Loucy (cell line): ENCODE measurements at regions not wholly inside any gene's neighbourhood (a gene's known extent, or its start where the extent isn't known, plus 50 kb on each side); places are given as distances from the start of the nearest gene placed in this dataset.

Experiments
- H2AFZ ChIP-seq: fragments of 200-600 bp; sonication (generic); 2 replicates; pipeline ENCODE4 v1.6.0; 2016; ENCODE audit warnings: antibody characterized with exemption, mild to moderate bottlenecking, low read length, moderate library complexity
- H3F3A ChIP-seq: fragments of 200-600 bp; 2 replicates; pipeline ENCODE4 v1.6.0; 2016; ENCODE audit warnings: antibody characterized with exemption, low read depth, mild to moderate bottlenecking
- H3K27me3 ChIP-seq: fragments of 200-600 bp; sonication (generic); 2 replicates; pipeline ENCODE4 v1.6.1; 2014; ENCODE audit warnings: low read length, mild to moderate bottlenecking; ENCODE audit not compliant: insufficient read depth, poor library complexity, severe bottlenecking
- H3K36me3 ChIP-seq: fragments of 200-600 bp; sonication (generic); 2 replicates; pipeline ENCODE4 v1.6.1; 2016; ENCODE audit warnings: low read length; ENCODE audit not compliant: insufficient read depth
- H3K4me1 ChIP-seq: fragments of 200-600 bp; sonication (generic); 2 replicates; pipeline ENCODE4 v1.5.1; 2014; ENCODE audit warnings: low read length, mild to moderate bottlenecking; ENCODE audit not compliant: insufficient read depth, poor library complexity, severe bottlenecking
- H3K4me2 ChIP-seq: fragments of 200-600 bp; sonication (generic); 2 replicates; pipeline ENCODE4 v1.6.0; 2014; ENCODE audit warnings: antibody characterized with exemption, low read length, low read depth, mild to moderate bottlenecking; ENCODE audit not compliant: poor library complexity, severe bottlenecking
- H3K4me3 ChIP-seq: fragments of 200-600 bp; sonication (generic); 2 replicates; pipeline ENCODE4 v1.5.1; 2014; ENCODE audit warnings: low read length, mild to moderate bottlenecking, mixed read lengths; ENCODE audit not compliant: poor library complexity, severe bottlenecking
- H3K79me2 ChIP-seq: fragments of 200-600 bp; sonication (generic); 2 replicates; pipeline ENCODE4 v1.6.1; 2014; ENCODE audit warnings: low read length; ENCODE audit not compliant: insufficient read depth
- H3K9ac ChIP-seq: fragments of 200-600 bp; sonication (generic); 2 replicates; pipeline ENCODE4 v1.6.0; 2014; ENCODE audit warnings: mild to moderate bottlenecking, low read depth, low read length, moderate library complexity; ENCODE audit not compliant: poor library complexity, severe bottlenecking
- H3K9me2 ChIP-seq: fragments of 200-600 bp; sonication (generic); replicated peaks from 2 replicates; pipeline ENCODE4 v1.6.1; 2016; ENCODE audit warnings: low read depth, low read length, mixed read lengths
- H3K9me3 ChIP-seq: fragments of 200-600 bp; sonication (generic); 2 replicates; pipeline ENCODE4 v1.6.1; 2014; ENCODE audit warnings: mild to moderate bottlenecking, antibody characterized with exemption, low read length, low read depth; ENCODE audit not compliant: insufficient read depth
- H4K20me1 ChIP-seq: fragments of 200-600 bp; sonication (generic); 2 replicates; pipeline ENCODE4 v1.6.0; 2014; ENCODE audit warnings: antibody characterized with exemption, low read length, mild to moderate bottlenecking; ENCODE audit not compliant: insufficient read depth, poor library complexity, severe bottlenecking
- CTCF ChIP-seq: fragments of 200-600 bp; sonication (generic); conservative IDR thresholded peaks from 2 replicates; pipeline ENCODE4 v1.5.1; 2014; ENCODE audit warnings: mild to moderate bottlenecking, antibody characterized with exemption, low read length
- EZH2phosphoT487 ChIP-seq: fragments of 200-600 bp; IDR thresholded peaks from 2 replicates; pipeline ENCODE4 v1.6.1; 2018; ENCODE audit warnings: antibody characterized with exemption, mild to moderate bottlenecking, moderate library complexity, borderline replicate concordance

- TF ChIP-seq CTCF (no peak), EZH2phosphoT487 (no peak)
- H3K9ac ChIP-seq: no peak overlapping the region
- no peaks in the 10 kb centered on the region for H3F3A ChIP-seq
- no peak overlapping the region for H3K4me2 ChIP-seq
- no peaks in the 10 kb centered on the region for H3K9me3 ChIP-seq
- H3K27me3 ChIP-seq: no peaks in the 10 kb centered on the region
- no peaks in the 10 kb centered on the region for H4K20me1 ChIP-seq
- H3K36me3 ChIP-seq: no peaks in the 10 kb centered on the region
- no peak overlapping the region for H2AFZ ChIP-seq
- no peaks in the 10 kb centered on the region for H3K79me2 ChIP-seq
- no peaks in the 10 kb centered on the region for H3K9me2 ChIP-seq
- no peaks in the 10 kb centered on the region for H3K4me1 ChIP-seq
- H3K4me3 ChIP-seq: no peak overlapping the region
Measured at GRCh38 chr7:33757050-33757449, 148.3 kb upstream of the BMPER start.

DNA sequence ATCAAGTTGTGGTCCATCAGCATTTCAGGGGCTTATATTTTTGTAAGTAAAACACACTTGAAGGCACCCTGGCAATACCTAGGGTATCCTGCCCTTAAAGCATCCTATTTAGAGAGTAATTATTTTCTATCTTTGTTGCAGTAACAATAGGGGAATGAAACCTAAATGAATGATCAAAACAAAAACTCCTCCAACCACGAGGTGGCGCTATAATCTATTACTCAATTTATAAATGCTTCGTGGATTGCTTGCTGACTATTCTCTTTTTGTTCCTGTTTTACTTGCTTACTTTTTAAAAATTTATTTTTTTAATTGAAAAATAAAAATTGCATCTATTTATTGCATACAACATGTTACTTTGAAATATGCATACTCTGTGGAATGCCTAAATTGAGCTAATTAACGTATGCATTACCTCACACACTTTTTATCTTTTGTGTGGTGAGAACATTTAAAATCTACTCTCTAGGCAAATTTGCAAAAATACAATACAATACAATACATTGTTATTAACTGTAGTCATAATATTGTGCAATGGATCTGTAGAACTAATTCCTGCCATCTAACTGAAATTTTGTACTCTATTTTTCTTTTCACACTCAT is 147.7 kb upstream of the BMPER start:
- H3K79me2 ChIP-seq: no peaks in the 10 kb centered on the region
- no peaks in the 10 kb centered on the region for H3F3A ChIP-seq
- no peaks in the 10 kb centered on the region for H3K36me3 ChIP-seq
- no peaks in the 10 kb centered on the region for H3K27me3 ChIP-seq
- no peaks in the 10 kb centered on the region for H3K9me3 ChIP-seq
- H4K20me1 ChIP-seq: no peaks in the 10 kb centered on the region
- H3K4me2 ChIP-seq: no peak overlapping the region
- H2AFZ ChIP-seq: peak overlapping the region; percentile 19; the same call in 1 of the 2 replicates
- no peak overlapping the region for H3K4me3 ChIP-seq
- no peak overlapping the region for H3K9ac ChIP-seq
- H3K4me1 ChIP-seq: no peaks in the 10 kb centered on the region
- no peaks in the 10 kb centered on the region for H3K9me2 ChIP-seq
- peak; percentile 73 for TF ChIP-seq CTCF
- TF ChIP-seq EZH2phosphoT487: no peak

DNA sequence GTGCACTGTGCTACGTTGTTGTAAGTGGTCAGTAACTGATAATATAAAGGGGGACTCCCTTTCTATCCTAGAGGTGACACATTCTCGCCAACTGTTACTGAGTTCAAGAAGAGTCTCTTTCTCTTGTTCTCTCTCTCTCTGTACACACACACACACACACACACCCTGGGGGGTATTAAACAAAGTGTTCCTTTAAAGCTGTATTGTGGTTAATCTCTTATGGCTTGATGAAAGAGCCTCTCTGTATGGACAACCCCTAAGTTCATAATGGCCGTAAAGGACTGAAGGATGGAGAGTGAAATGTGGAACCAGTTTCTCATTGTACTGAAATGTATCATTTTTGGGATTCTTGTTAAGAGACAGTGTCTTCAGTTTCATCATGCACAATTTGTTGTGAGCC is 145.2 kb upstream of the BMPER start:
- Histone ChIP-seq H3K4me1 (no peaks in the 10 kb centered on the region), H3K4me2 (no peak overlapping the region), H2AFZ (no peak overlapping the region), H3F3A (no peaks in the 10 kb centered on the region), H3K36me3 (no peaks in the 10 kb centered on the region), H4K20me1 (no peaks in the 10 kb centered on the region), H3K27me3 (no peaks in the 10 kb centered on the region), H3K79me2 (no peaks in the 10 kb centered on the region), H3K4me3 (no peak overlapping the region), H3K9me3 (no peaks in the 10 kb centered on the region), H3K9me2 (no peaks in the 10 kb centered on the region), H3K9ac (no peak overlapping the region)
- TF ChIP-seq EZH2phosphoT487 (no peak), CTCF (no peak)
